AG09309 (cell line): ENCODE measurements at regions not wholly inside any gene's neighbourhood (a gene's known extent, or its start where the extent isn't known, plus 50 kb on each side); places are given as distances from the start of the nearest gene placed in this dataset.

Experiments used
- DNase-seq: peaks from one replicate; pipeline ENCODE4 v3.0.0-alpha.2; 2010; ENCODE audit warnings: low read depth
- H3K4me3 ChIP-seq: 2 replicates; pipeline ENCODE4 v1.5.1; 2011; ENCODE audit warnings: mild to moderate bottlenecking, low read depth, low read length, moderate library complexity; ENCODE audit not compliant: control insufficient read depth
- CTCF ChIP-seq: IDR thresholded peaks from 2 replicates; pipeline ENCODE4 v1.5.1; 2011; ENCODE audit warnings: mild to moderate bottlenecking, low read depth, low read length, inconsistent platforms; ENCODE audit not compliant: insufficient read depth, control insufficient read depth; ENCODE audit errors: missing control alignments

GRCh38 chr10:128422190-128422589 lies 296.0 kb upstream of the MKI67 start:
- DNase-seq, result no peak
- no peak overlapping the region for H3K4me3 ChIP-seq
- no peak for TF ChIP-seq CTCF

GRCh38 chr10:128422999-128423398 lies 296.8 kb upstream of the MKI67 start:
- no peak for DNase-seq
- TF ChIP-seq CTCF, result no peak
- no peak overlapping the region for H3K4me3 ChIP-seq

- TF ChIP-seq CTCF, result no peak
- H3K4me3 ChIP-seq, result no peak overlapping the region
- no peak for DNase-seq
Measured at GRCh38 chr10:128429321-128429720, 303.1 kb upstream of the MKI67 start.

GRCh38 chr10:128429835-128430513 lies 303.8 kb upstream of the MKI67 start:
- no peak overlapping the region for H3K4me3 ChIP-seq
- no peak for DNase-seq
- no peak for TF ChIP-seq CTCF

- TF ChIP-seq CTCF, result no peak
Measured at GRCh38 chr10:128431083-128431482, 304.9 kb upstream of the MKI67 start.

GRCh38 chr10:128431506-128431905 lies 305.3 kb upstream of the MKI67 start:
- TF ChIP-seq CTCF, result no peak
- H3K4me3 ChIP-seq, result no peak overlapping the region
- DNase-seq, result no peak

More at GRCh38 chr10:128431083-128431482, 304.9 kb upstream of the MKI67 start:
- H3K4me3 ChIP-seq, result no peak overlapping the region
- no peak for DNase-seq

GRCh38 chr10:128432011-128432410 lies 305.8 kb upstream of the MKI67 start:
- no peak for DNase-seq
- no peak for TF ChIP-seq CTCF
- no peak overlapping the region for H3K4me3 ChIP-seq
